ENCODE measurements at regions not wholly inside any gene's neighbourhood (a gene's known extent, or its start where the extent isn't known, plus 50 kb on each side); places are given as distances from the start of the nearest gene placed in this dataset.

GRCh38 chr2:22600156-22600555 lies 784.8 kb upstream of the KLHL29 start:
- TF ChIP-seq EZH2 (IDR thresholded peaks at IDR 0.05), result no peak
- TF ChIP-seq POLR2AphosphoS5 (IDR thresholded peaks at IDR 0.05; ENCODE audit: borderline replicate concordance, low read depth, low read length), result no peak

Data from SK-N-MC (cell line).